Duodenal mucosa (tissue), 2 donors: ENCODE measurements at regions not wholly inside any gene's neighbourhood (a gene's known extent, or its start where the extent isn't known, plus 50 kb on each side); places are given as distances from the start of the nearest gene placed in this dataset.
"Not testable (repeated sequence)": the region's sequence is repeated elsewhere in the genome, so short reads cannot be mapped to it uniquely, and the experiment has no call there.

ENCODE experiments used
- H3K27ac ChIP-seq: one replicate; pipeline ENCODE4 v1.7.0; 2013; ENCODE audit warnings: low read depth, low read length
- H3K27me3 ChIP-seq, 2 donors: one replicate each; pipeline ENCODE4 v1.7.0; 2013; ENCODE audit warnings: low read length in 2 of 2, control low read depth in 1 of 2; ENCODE audit not compliant: insufficient read depth in 2 of 2, control insufficient read depth in 1 of 2
- H3K36me3 ChIP-seq, 2 donors: one replicate each; pipeline ENCODE4 v1.7.0; 2013; ENCODE audit warnings: low read length in 2 of 2, control low read depth in 1 of 2; ENCODE audit not compliant: insufficient read depth in 2 of 2, control insufficient read depth in 1 of 2
- H3K4me1 ChIP-seq, 2 donors: one replicate each; pipeline ENCODE4 v1.7.0; 2013; ENCODE audit warnings: low read length in 2 of 2, control low read depth in 1 of 2; ENCODE audit not compliant: insufficient read depth in 2 of 2, control insufficient read depth in 1 of 2
- H3K4me3 ChIP-seq, 2 donors: one replicate each; pipeline ENCODE4 v1.7.0; 2013; ENCODE audit warnings: low read length in 2 of 2, low read depth in 1 of 2
- H3K9ac ChIP-seq, 2 donors: one replicate each; pipeline ENCODE4 v1.7.0; 2013; ENCODE audit warnings: low read length in 2 of 2, low read depth in 1 of 2
- H3K9me3 ChIP-seq, 2 donors: one replicate each; pipeline ENCODE4 v1.7.0; 2013; ENCODE audit warnings: low read length in 2 of 2, control low read depth in 1 of 2; ENCODE audit not compliant: control insufficient read depth in 1 of 2

DNA sequence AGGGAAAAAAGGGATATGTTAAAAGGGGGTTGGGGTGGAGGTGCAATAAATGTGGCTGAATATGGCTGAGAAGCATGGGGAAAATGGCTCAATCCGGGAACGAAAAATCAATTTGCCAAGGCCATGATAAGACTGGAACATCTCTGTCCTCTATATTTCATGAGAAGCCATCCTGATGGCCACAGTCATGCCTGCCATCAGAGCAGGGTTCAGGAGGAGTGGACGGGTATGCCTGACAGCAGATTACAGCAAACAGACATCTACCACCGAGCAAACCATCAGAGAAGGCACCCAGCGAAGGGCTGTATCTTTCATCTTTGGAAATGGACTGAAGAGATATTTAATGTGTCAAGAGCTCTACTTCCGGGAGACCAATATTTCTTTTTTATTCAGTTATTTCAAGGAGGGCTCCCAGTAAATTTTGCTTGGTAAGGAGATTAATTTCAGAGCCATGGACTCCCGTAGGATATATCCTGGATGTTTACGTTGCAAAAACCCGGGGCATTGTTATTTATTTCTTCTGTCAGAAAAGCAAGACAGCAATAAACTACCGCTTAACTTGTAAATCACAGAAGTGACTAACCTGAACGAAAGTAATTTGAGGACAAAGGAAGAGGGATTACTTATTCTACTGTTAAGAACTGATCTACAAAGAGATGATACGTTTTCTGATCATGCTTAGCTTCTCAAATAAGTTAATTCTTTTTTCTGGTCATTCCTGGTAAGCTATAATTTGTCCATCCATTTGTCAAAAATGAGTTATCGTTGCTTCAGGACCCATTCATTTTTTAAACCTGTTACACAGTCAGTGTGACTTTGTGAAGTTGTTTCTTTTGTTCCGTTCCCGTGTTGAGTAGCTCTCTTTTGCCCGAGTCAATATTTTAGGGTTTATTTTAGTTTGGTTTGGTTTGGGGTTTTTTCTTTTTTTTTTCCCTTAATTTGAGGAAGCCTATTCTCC lies 80.6 kb upstream of the CHD2 start:
- H3K27me3 ChIP-seq: no peaks in the 10 kb centered on the region
- H3K9ac ChIP-seq: peak overlapping the region; percentile 54 to 83
- no peaks in the 10 kb centered on the region for H3K36me3 ChIP-seq
- H3K9me3 ChIP-seq: no peaks in the 10 kb centered on the region
- peaks cover 6 to 26% of the 10 kb centered on the region in 2 donors for H3K4me1 ChIP-seq
- H3K27ac ChIP-seq: peak overlapping the region; percentile 80
- H3K4me3 ChIP-seq: peak overlapping the region; percentile 48 to 88

DNA sequence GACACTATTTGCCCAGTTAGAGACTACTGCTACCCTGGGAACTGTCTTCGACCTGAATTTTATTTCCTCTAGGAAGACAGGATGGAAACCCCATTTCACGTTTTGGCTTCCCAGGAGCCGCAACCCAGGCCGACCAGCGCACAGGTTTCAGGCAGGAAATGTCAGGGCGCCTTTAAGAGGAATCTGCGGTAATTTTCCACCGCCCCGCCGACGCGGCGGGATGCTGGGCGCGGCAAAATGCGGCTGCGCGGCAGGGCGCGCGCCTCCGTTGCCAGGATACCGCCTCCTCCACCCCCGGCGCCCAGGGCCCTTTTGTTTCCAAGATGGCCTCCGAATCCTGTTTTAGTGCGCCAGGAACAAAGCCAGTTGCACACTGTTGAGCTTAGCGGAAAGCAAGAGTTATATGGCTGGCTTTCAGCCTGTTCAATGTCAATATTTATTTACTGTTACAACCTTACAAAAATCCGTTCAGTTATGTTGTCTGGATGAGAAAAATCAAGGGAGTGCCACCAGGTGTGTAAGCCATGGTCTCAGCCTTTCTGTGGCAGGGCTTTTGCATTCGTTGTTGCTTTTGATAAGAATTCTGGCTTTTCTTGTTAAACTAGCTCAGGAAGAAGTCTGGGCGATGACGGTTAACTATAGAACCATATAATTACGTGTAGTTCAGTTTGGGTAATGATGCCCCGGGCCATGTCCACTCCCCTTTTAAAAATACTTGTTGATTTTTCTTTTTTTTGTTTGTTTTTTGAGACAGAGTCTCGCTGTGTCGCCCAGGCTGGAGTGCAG lies 79.7 kb upstream of the CHD2 start:
- Histone ChIP-seq H3K4me1 (peaks cover 6 to 26% of the 10 kb centered on the region in 2 donors), H3K9ac (peak overlapping the region; percentile 54 to 83), H3K9me3 (no peaks in the 10 kb centered on the region), H3K36me3 (no peaks in the 10 kb centered on the region), H3K4me3 (peak overlapping the region; percentile 48 to 88), H3K27ac (peak overlapping the region; percentile 80), H3K27me3 (no peaks in the 10 kb centered on the region)

DNA sequence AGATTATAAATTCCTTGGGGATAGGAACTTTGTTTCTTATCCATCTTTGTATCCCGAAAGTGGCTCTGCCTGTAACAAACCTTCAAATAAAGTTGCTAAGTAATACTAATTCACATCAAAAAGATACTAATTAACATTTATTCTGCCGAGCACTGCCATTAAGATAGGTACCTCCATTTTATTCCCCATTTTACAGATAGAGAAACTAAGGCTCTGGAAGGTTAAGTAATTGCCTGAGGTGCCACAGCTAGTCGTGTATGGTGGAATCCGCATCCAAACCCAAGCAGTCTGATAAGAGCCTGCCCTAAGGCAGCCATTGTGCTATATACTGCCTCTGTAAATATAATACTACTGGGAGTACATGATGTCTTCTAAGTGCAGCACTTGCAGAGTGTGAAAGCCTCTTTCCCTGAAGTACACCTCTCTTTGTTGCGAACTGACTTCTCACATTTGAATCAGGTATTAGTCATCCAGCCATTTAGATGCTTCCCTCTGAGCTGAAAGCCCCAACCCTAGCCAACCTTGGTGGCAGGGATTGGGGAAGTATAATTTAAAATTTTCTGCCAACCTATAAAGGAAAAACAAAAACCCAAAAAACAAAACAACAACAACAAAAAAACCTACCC lies 78.5 kb upstream of the CHD2 start:
- Histone ChIP-seq H3K9me3 (no peaks in the 10 kb centered on the region), H3K9ac (no peak overlapping the region), H3K27me3 (no peaks in the 10 kb centered on the region), H3K4me3 (no peak overlapping the region), H3K36me3 (no peaks in the 10 kb centered on the region), H3K27ac (no peak overlapping the region), H3K4me1 (peaks cover 6 to 26% of the 10 kb centered on the region in 2 donors)

DNA sequence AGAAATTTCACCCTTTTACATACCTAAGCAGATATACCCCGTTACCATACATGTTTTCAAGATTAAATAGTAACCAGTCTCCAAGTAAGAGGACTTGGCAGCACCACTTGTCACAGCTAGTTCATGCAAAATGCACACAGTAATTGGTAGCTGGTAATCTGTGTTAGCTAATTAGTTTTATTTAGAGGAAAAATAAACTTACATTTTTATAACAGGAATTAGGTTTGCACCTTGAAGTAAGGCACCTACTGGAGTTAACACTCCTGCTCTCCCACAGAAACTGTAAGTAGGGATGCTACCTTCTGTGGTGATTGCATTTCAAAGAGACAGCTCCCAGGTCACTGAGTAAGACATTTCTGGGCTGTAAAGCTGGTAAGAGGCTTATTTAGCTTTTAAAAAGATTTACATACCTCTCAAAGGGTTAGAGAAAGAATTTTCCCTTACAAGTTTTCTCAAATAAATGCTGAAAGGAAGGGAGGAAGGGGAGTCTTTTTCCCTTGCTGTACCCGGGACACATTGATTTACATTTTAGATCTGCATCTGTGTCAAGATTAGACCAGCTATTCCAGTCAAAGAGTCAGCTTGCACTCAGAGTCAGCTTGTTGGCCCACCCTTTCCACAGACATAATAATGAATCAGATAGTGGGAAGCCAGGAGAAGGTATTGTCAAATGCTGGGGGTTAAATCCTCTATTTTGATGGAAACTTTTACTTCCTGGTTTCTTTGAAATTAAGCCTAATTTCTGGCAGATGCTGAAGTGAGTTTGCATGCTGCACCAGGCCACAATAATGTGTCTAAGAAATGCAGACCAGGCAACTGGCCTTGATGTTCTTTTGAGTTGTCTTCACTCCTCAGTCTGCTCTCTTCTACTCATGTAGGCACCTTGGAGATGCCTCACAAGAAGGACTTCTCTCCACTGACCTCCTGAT lies 77.6 kb upstream of the CHD2 start:
- Histone ChIP-seq H3K36me3 (no peaks in the 10 kb centered on the region), H3K4me3 (no peak overlapping the region), H3K9ac (no peak overlapping the region), H3K27me3 (no peaks in the 10 kb centered on the region), H3K4me1 (peaks cover 6 to 25% of the 10 kb centered on the region in 2 donors), H3K27ac (no peak overlapping the region), H3K9me3 (no peaks in the 10 kb centered on the region)

DNA sequence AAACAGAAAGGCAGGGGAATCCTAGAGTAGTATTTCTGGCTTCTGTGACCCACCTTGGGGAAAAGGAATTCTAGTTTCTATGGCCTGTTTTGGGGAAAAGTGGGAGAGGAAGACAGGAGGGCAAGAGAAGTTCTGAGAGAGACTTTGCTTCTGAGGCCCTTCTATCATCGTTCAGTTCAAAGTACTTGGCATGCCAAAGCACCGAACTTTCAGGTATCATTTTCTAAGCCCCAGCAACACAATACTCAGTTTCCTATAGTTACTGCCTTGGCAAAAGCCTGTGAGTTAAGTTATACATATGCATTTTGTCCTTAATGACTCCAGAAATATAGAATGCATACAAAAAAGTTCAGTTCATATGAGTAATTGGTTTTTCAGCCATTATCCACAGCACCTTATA lies 74.1 kb upstream of the CHD2 start:
- no peaks in the 10 kb centered on the region for H3K27me3 ChIP-seq

DNA sequence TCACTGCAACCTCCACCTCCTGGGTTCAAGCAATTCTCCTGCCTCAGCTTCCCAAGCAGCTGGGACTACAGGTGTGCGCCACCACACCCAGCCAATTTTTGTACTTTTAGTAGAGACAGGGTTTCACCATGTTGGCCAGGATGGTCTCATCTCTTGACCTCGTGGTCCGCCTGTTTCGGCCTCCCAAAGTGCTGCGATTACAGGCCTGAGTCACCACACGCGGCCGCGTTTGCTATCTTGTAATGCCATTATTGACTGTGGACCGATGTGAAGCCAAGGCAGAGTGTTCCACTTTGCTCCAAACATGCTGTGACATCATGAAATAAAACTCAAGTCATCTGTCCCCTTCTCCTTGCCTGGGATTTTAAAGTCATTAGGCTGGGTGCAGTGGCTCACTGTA lies 72.1 kb upstream of the CHD2 start:
- not testable (repeated sequence) for H3K27me3 ChIP-seq, H3K4me3 ChIP-seq, H3K27ac ChIP-seq, H3K9ac ChIP-seq, H3K9me3 ChIP-seq, H3K36me3 ChIP-seq
- peaks cover 17 to 22% of the 10 kb centered on the region in 2 donors for H3K4me1 ChIP-seq

More for the DNA sequence above, 74.1 kb upstream of the CHD2 start:
- Histone ChIP-seq H3K9me3 (no peaks in the 10 kb centered on the region), H3K27ac (no peak overlapping the region), H3K4me3 (no peak overlapping the region), H3K9ac (no peak overlapping the region), H3K36me3 (no peaks in the 10 kb centered on the region), H3K4me1 (peaks cover 1 to 2% of the 10 kb centered on the region in 2 donors)

DNA sequence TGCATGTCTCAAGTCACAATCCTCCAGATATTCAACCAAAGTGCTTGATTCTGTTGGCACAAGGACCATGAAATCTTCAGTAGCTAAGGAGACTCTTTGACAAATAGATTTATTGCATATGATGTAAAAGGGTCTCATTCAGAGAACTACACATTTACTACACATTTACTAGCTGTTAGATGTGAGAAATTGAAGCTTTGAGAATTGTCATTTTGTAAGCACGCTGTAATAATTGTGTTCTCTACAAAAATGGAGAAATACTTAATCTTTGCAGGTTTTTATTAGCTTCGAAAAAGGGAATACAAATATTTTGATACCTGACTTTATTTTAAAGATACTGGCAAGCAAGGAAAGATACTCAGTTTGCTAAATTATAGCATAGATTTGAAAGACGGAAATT lies 70.2 kb upstream of the CHD2 start:
- Histone ChIP-seq H3K9me3 (no peaks in the 10 kb centered on the region), H3K9ac (no peak overlapping the region), H3K27me3 (no peaks in the 10 kb centered on the region), H3K36me3 (no peaks in the 10 kb centered on the region), H3K4me3 (no peak overlapping the region), H3K4me1 (peaks cover 22 to 25% of the 10 kb centered on the region in 2 donors), H3K27ac (no peak overlapping the region)

DNA sequence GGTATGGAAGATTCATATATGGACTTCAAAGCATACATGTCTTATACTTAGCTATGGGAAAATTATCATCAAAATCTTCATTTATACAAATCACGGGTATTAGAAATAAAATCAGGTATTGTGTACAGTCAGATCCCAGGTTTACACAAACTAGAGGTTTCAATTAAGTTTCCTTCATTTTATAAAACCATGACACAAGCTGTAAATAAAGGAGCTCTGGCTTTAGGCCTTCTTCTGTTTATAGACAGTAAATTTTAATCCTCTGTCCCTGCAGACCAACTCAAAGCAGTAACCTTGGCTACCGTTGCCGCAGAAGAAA lies 68.8 kb upstream of the CHD2 start:
- H3K9ac ChIP-seq: peak overlapping the region; percentile 23 to 73
- peaks cover 22 to 25% of the 10 kb centered on the region in 2 donors for H3K4me1 ChIP-seq
- peak overlapping the region; percentile 89 for H3K27ac ChIP-seq
- H3K4me3 ChIP-seq: peak overlapping the region; percentile 3 to 9
- no peaks in the 10 kb centered on the region for H3K9me3 ChIP-seq
- H3K27me3 ChIP-seq: no peaks in the 10 kb centered on the region
- H3K36me3 ChIP-seq: no peaks in the 10 kb centered on the region

DNA sequence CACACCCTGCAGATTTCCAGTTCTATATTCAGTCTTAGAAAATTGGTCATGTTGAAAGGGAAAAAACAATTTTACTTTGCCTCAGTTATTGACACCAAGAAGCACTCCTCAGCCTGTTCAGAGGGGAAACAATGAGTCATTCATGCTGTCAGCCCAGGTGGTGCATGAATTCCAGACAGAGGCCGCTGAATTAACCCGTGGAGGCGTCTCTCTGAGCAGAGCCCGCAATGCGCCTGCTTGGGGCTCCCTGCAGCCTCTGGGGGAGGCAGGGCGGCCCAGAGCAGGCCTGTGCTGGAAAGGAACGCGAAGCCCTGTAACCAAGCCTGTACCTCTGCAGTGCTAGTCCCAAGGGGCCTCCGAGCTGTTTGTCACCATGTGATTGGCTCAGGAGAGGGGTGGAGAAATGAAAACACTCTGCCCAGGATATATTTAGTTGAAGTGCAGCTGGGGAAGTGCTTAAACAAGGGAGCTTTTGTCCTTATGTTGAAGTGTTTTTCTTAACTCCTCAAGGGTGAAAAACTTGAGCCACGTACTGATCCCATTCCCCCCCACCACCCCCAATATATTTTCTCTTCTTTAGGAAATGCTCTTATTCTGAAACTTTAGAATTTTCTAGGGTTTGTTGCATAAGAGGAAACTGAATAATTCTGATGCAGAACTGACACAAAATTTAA lies 68.3 kb upstream of the CHD2 start:
- Histone ChIP-seq H3K4me3 (peak overlapping the region; percentile 30 to 32), H3K36me3 (no peaks in the 10 kb centered on the region), H3K27me3 (no peaks in the 10 kb centered on the region), H3K27ac (peak overlapping the region; percentile 89), H3K9ac (peak overlapping the region; percentile 23 to 73), H3K4me1 (peaks cover 22 to 25% of the 10 kb centered on the region in 2 donors), H3K9me3 (no peaks in the 10 kb centered on the region)
